ENCODE measurements at regions not wholly inside any gene's neighbourhood (a gene's known extent, or its start where the extent isn't known, plus 50 kb on each side); places are given as distances from the start of the nearest gene placed in this dataset.

DNA sequence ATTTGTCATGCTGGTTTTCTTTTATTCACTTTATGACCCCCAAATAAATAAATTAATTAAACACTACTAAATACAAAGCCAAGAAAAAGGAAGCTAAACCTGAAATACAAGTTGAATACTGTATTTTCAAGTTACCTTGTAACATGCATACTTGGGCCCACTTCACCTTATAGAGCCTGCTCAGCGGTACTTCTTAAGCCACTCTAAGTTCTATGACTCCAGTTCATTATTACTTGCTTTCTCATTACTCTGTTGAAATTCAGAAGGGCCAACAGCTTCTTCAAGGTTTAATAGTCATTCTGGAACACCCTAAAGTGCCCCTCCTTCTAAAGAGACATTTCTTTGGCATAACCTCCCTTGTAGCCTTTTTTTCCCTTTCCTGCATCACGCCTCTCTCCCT, 844.5 kb downstream of the RPA4 start:
- TF ChIP-seq, protein P1, sequence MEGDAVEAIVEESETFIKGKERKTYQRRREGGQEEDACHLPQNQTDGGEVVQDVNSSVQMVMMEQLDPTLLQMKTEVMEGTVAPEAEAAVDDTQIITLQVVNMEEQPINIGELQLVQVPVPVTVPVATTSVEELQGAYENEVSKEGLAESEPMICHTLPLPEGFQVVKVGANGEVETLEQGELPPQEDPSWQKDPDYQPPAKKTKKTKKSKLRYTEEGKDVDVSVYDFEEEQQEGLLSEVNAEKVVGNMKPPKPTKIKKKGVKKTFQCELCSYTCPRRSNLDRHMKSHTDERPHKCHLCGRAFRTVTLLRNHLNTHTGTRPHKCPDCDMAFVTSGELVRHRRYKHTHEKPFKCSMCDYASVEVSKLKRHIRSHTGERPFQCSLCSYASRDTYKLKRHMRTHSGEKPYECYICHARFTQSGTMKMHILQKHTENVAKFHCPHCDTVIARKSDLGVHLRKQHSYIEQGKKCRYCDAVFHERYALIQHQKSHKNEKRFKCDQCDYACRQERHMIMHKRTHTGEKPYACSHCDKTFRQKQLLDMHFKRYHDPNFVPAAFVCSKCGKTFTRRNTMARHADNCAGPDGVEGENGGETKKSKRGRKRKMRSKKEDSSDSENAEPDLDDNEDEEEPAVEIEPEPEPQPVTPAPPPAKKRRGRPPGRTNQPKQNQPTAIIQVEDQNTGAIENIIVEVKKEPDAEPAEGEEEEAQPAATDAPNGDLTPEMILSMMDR (IDR thresholded peaks at IDR 0.05 in 2 of 3, conservative IDR thresholded peaks at IDR 0.05 in 1 of 3; ENCODE audit: borderline replicate concordance in 1 of 3, insufficient read depth in 1 of 3, low read depth in 2 of 3, low read length in 2 of 3) = no peak
- TF ChIP-seq JUND (IDR thresholded peaks at IDR 0.05) = no peak
- TF ChIP-seq SIN3A (IDR thresholded peaks at IDR 0.05; ENCODE audit: low read depth) = no peak
- TF ChIP-seq, protein P2, sequence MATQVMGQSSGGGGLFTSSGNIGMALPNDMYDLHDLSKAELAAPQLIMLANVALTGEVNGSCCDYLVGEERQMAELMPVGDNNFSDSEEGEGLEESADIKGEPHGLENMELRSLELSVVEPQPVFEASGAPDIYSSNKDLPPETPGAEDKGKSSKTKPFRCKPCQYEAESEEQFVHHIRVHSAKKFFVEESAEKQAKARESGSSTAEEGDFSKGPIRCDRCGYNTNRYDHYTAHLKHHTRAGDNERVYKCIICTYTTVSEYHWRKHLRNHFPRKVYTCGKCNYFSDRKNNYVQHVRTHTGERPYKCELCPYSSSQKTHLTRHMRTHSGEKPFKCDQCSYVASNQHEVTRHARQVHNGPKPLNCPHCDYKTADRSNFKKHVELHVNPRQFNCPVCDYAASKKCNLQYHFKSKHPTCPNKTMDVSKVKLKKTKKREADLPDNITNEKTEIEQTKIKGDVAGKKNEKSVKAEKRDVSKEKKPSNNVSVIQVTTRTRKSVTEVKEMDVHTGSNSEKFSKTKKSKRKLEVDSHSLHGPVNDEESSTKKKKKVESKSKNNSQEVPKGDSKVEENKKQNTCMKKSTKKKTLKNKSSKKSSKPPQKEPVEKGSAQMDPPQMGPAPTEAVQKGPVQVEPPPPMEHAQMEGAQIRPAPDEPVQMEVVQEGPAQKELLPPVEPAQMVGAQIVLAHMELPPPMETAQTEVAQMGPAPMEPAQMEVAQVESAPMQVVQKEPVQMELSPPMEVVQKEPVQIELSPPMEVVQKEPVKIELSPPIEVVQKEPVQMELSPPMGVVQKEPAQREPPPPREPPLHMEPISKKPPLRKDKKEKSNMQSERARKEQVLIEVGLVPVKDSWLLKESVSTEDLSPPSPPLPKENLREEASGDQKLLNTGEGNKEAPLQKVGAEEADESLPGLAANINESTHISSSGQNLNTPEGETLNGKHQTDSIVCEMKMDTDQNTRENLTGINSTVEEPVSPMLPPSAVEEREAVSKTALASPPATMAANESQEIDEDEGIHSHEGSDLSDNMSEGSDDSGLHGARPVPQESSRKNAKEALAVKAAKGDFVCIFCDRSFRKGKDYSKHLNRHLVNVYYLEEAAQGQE (IDR thresholded peaks at IDR 0.05; ENCODE audit: low read depth) = no peak
- TF ChIP-seq ZNF274 (IDR thresholded peaks at IDR 0.05; ENCODE audit: low read depth, low read length) = no peak
- TF ChIP-seq YY1 (IDR thresholded peaks at IDR 0.05; ENCODE audit: extremely low read depth, insufficient replicate concordance, low read depth, low read length) = no peak
- no peak for TF ChIP-seq POLR2A (IDR thresholded peaks at IDR 0.05; ENCODE audit: borderline replicate concordance, extremely low read depth, insufficient read depth, insufficient read length)
- no peak overlapping the region for H3K9ac ChIP-seq (ENCODE audit: low read length)
- DNase-seq (ENCODE audit: low read depth, low spot score) (no peak), ATAC-seq (no peak)
- CTCF ChIA-PET = no interaction called here
- H3K4me1 ChIP-seq (ENCODE audit: control insufficient read depth in 1 of 2, insufficient read depth in 2 of 2, low read length in 2 of 2) = no peaks in the 10 kb centered on the region
- no peaks in the 10 kb centered on the region for H3K27me3 ChIP-seq (ENCODE audit: insufficient read depth, low read length)
- no TSS peak for BruUV-seq (replicated peaks)
- H4K20me1 ChIP-seq (ENCODE audit: insufficient read depth) = no peaks in the 10 kb centered on the region
- H3K36me3 ChIP-seq (ENCODE audit: control insufficient read depth in 1 of 2, insufficient read depth in 2 of 2, low read length in 2 of 2) = no peaks in the 10 kb centered on the region
- no peaks in the 10 kb centered on the region for H3K9me3 ChIP-seq (ENCODE audit: control insufficient read depth in 1 of 2, insufficient read depth in 1 of 2, low read depth in 1 of 2, low read length in 2 of 2)
- no peak overlapping the region for H3K4me3 ChIP-seq (replicated peaks in 1 of 2; ENCODE audit: low read depth in 1 of 2, low read length in 2 of 2)
- H3K4me2 ChIP-seq (ENCODE audit: low read length) = no peak overlapping the region
- POLR2A ChIA-PET = no interaction called here
- RAD21 ChIA-PET (ENCODE audit: low non-redundant PET in 1 of 2, low total read pairs in 2 of 2, uncharacterized antibody in 2 of 2, unreplicated experiment in 2 of 2) = no interaction called here
- intact Hi-C loops (cut with micrococcal nuclease) = no loop called here
- H3K27ac ChIP-seq (ENCODE audit: low read depth, low read length) = no peak overlapping the region
- H2AFZ ChIP-seq (ENCODE audit: low read depth, low read length, poor library complexity, severe bottlenecking) = no peak overlapping the region
- no peaks in the 10 kb centered on the region for H3K9me2 ChIP-seq (ENCODE audit: insufficient read depth)
- no peaks in the 10 kb centered on the region for H3K79me2 ChIP-seq (ENCODE audit: insufficient read depth, low read length)

Data from HCT116 (cell line).